Suprapubic skin (tissue), 4 donors: ENCODE measurements at regions not wholly inside any gene's neighbourhood (a gene's known extent, or its start where the extent isn't known, plus 50 kb on each side); places are given as distances from the start of the nearest gene placed in this dataset.

ENCODE experiments used
- EP300 ChIP-seq: sonication (generic); formaldehyde crosslinking; IDR thresholded peaks from one replicate; pipeline ENCODE4 v1.6.1; 2017; ENCODE audit warnings: antibody characterized with exemption
- POLR2A ChIP-seq, 2 donors: fragments of 450-650 bp; IDR thresholded peaks; one replicate each; pipeline ENCODE4 v1.6.1; 2017; ENCODE audit warnings: antibody characterized with exemption in 2 of 2, mild to moderate bottlenecking in 2 of 2, moderate library complexity in 2 of 2
- POLR2AphosphoS5 ChIP-seq, 3 donors: sonication (generic); formaldehyde crosslinking; IDR thresholded peaks; one replicate each; pipeline ENCODE4 v1.6.1; 2017; ENCODE audit warnings: antibody characterized with exemption in 3 of 3
- TF ChIP-seq, protein P1 (sequence below), 2 donors: fragments of 200-600 bp in 1 of 2; fragments of 450-650 bp in 1 of 2; sonication (generic) in 1 of 2; IDR thresholded peaks; one replicate each; pipeline ENCODE4 v1.5.1; 2016 to 2019; ENCODE audit warnings: antibody characterized with exemption in 2 of 2, mild to moderate bottlenecking in 1 of 2, moderate library complexity in 1 of 2

DNA sequence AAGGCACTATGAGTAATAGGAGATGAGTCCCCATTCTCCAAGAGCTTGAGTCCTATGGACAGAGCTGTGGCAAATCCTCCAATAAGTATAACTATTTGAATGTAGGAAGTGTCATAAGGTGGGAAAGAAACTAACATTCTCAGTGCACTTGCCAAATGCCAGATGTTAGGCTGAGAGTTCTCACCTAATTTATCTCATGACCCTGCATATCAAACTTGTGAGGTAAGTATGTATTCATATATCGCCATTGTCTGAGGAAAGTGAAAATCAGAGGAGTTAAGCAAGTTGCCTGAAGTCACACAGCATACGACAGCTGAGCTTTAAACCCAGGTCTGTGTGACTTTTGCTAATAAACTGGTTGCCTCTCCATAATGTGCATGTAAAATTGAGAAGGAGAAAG lies 169.5 kb downstream of the TTC32 start:
- TF ChIP-seq POLR2A (IDR thresholded peaks at IDR 0.05) (no peak), EP300 (no peak), POLR2AphosphoS5 (IDR thresholded peaks at IDR 0.05) (no peak)
- TF ChIP-seq, protein P1, sequence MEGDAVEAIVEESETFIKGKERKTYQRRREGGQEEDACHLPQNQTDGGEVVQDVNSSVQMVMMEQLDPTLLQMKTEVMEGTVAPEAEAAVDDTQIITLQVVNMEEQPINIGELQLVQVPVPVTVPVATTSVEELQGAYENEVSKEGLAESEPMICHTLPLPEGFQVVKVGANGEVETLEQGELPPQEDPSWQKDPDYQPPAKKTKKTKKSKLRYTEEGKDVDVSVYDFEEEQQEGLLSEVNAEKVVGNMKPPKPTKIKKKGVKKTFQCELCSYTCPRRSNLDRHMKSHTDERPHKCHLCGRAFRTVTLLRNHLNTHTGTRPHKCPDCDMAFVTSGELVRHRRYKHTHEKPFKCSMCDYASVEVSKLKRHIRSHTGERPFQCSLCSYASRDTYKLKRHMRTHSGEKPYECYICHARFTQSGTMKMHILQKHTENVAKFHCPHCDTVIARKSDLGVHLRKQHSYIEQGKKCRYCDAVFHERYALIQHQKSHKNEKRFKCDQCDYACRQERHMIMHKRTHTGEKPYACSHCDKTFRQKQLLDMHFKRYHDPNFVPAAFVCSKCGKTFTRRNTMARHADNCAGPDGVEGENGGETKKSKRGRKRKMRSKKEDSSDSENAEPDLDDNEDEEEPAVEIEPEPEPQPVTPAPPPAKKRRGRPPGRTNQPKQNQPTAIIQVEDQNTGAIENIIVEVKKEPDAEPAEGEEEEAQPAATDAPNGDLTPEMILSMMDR (IDR thresholded peaks at IDR 0.05): no peak
